Right kidney (tissue), 1 donor: ENCODE measurements at regions not wholly inside any gene's neighbourhood (a gene's known extent, or its start where the extent isn't known, plus 50 kb on each side); places are given as distances from the start of the nearest gene placed in this dataset.

Experiments used
- DNase-seq: peaks from one replicate; pipeline ENCODE4 v3.0.0-alpha.2; 2016

DNA sequence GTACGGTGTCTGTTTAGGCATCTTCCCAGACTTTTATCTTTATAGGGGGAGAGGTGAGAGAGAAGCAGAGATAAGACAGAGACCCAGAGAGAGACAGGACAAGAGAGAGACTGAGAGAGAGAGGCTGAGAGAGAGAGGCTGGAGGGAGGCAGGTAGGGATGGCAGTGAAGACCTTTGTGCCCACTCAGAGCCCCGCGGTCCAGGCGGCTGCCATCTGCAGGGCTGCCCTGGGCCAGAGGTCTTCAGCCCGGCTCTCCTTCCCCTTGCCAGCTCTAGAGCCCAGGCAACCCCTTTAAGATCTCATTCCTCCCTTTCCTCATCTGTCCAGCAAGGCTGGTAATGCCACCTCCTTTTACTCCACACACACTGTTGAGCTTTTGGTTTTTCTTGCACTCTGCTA lies 610.0 kb downstream of the GALR1 start:
- DNase-seq: no peak

DNA sequence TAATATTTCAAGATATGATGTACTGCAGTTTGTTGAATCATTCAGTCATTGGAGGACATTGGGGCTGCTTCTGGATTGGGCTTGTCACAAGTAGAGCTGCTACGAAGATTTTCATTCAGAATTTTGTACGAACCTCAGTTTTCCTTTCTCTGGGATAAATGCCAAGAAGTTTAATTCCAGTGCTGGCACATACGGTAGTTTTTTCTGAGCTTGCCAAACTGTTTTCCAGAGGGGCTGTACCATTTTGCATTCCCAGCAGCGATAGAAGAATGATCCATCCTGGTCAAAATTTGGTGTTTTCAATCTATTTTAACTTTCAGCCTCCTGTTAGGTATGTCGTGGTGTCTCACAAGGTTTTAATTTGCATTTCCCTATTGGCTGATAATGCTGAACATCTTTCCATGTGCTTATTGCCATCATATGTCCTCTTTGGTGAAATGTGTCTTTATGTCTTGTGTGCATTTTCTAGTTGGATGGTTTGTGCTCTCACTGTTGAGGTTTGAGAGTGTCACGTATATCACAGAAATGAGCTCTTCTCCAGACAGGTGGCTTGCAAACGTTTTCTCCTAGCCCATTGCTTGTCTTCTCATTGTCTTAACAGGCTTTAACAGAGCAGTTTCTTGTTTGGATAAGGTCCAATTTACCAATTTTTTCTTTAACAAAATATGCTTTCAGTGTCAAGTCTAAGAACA lies 612.6 kb downstream of the GALR1 start:
- DNase-seq: no peak

DNA sequence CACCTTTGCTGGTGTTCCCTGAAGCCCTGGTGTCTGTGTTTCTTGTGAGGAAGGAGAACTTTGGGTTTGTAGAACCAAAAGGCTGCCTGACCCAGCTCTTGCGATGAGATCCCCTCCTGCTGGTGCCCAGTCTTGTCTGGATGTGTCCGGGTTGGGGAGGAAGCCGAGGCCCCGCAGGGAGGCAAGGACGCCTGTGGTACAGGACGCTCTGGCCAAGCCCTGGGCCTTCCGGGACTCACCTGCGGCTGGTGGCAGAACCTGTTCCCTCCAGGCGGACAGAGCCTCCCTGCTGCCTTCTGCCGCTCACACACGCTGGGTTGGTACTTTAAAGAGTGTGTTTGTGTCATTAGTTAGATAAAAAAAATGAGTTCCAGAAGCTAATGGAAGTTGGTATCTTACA lies 616.2 kb downstream of the GALR1 start:
- no peak for DNase-seq

DNA sequence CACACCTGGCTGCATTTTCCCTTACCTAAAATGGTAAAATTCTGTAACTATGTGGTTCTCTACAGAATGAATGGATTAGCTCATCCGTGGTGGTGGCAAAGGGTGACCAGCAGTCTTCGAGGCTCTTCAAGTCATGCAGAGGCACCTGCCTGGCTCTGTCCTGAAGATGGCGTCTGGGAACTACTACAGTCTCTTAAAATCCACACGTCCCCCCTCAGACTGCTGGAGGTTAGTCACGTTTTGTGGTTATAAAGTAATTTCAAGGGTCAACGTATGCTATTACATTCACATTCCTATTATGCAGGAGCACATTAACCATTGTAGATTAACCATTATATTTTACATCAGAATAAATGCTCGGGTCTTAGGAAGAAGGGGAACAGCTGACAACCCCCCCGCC lies 616.7 kb downstream of the GALR1 start:
- no peak for DNase-seq

DNA sequence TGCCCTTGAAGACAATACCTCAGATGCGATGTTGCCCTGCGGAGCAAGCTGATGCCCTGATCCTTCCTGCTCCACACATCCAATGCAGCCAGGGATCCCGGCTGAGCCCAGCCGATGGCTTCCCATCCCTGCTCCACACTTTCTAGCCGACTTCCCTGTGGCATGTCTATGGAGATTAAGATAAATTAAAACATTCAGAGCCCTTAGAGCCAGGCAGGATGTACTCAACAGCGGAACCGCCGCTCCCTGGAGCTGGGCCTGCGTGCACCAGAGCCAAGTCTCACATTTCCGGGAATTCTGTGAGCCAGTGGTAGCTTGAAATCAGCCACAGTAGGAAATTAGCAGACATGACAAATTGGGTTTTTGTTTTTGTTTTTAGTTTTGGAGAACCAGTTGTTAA lies 620.6 kb downstream of the GALR1 start:
- no peak for DNase-seq

DNA sequence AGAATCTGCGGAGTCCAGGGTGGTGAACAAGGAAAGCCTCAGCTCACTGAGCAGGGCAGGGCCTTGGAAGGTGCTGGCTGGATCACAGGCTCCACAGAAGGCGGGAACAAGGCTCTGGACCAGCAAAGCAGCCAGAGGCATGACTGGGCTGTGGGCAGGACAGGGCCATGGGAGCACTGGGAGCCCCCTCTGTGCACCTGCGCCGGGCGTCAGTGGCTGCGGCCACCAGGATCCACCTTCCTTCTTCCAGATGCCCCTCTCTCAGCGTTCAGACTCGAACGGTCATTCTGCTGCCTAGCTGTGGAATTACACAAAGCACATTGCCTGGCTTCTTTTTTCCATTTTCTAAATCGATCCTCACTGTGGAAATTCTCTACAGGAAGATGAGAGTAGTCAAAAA lies 621.2 kb downstream of the GALR1 start:
- DNase-seq: no peak

DNA sequence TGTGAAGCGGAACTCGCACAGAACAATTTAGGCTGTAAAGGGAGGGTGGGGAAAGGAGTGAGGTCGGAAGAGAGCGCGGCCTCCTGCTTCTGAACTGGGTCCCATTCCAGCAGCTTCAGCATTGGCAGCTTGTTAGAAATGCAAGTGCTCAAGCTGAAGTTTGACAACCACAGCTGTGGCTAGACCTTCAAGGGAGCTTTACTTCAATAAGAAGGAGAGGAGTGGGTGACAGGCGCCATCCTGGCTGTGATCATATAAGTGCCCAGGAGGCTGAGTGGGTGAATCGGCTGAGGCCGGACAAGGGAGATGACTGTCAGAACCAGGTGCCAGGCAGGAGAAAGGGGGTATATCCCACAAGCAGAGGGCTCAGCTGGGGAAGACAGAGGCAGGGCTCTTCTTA lies 622.5 kb downstream of the GALR1 start:
- no peak for DNase-seq

DNA sequence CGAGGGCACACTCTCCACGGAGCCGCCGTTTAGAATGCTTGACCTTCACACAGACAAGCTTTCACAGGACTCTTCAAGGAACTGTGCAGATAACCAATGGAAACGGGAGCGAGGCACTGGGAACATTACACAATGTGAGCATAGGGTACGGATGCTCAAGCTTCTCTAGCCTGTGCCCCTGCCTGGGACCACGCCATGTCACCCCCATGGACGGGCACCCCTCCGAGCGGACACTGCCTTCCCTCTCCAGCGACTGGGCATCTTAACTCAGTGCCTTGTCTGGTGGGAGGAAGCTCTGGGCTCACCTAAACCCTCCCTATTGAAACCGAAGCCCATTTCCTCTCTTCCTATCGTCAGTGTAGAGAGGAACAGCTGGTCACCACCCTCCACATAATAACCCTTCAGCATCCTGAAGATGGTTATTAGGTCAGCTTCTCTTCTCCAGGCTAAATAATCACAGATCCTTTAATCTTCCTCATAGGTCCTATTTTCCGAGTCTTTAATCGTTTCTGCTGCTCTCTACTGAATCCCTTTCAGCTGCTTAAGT lies 626.7 kb downstream of the GALR1 start:
- DNase-seq: no peak

DNA sequence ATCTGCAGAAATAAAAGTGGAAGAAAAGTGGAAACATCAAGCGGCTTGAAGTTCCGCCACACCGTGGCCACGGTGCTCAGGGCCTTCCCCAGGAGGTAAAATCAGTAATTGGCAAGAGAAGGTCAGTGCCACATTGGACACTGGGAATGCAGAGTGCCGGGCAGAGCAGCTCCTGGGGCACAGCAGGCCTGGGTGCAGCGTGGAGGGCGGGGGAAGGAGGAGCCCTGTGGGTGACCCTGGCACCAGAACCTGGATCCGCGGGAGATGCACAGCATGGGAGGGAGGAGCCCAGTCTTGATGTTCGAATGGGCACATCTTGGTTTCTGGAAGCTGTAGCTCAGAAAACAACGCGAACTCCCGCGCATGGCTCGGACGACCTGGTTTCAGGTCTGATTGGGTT lies 630.2 kb downstream of the GALR1 start:
- no peak for DNase-seq

DNA sequence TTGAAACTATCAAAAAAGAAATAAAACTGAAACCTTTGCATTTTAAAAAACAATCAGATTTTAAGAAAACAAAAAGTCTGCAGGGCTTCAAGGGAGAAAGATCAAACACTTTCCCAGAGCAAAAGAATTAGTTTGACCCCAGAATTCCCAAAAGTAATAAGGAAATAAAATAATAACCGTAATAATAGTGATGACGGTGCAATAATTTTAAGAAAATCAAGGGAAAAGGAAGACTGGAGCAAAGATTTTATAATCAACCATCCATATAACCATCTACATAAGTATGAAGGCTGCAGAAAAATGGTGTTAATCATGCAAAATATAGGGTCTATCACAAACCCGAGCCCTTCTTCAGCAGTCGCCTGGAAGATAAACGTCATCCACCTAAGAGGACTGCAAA lies 634.8 kb downstream of the GALR1 start:
- no peak for DNase-seq

DNA sequence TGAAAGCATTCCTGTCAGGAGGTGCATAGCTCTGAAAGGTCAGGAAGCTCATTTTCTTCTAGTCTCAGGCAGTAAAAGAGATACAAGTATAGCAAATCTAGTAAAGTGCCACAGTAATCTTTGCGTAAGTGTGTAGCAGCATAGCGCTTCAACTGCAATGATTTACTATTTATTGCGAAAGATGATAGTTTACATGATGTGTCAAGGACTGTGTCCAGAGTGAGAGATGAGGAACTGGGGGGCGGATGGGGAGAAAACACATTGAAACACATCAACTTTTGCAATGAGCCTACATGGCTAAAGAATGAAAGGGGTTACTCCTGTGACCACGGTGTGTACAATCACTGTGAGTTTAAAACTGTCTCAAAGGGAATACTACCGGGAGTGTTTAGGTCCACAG lies 644.4 kb downstream of the GALR1 start:
- no peak for DNase-seq

DNA sequence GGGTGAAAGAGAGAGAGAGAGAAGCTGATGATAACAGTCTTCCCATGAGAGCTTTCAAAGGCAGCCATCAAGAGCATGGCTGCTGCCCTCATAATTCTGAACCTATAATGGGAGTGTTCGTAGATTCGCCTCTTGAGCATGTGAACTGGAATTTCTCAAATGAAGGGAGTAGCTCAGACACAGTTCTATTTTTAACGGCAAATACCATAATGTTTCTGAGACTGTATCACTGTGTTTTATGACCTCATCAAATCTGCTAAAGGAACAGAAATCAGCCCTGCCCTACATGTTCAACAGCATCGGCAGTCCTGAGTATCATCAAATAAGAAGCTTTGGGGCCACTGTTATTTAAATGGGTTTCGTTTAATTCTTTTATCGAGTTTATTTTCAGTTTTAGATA lies 645.6 kb downstream of the GALR1 start:
- no peak for DNase-seq

DNA sequence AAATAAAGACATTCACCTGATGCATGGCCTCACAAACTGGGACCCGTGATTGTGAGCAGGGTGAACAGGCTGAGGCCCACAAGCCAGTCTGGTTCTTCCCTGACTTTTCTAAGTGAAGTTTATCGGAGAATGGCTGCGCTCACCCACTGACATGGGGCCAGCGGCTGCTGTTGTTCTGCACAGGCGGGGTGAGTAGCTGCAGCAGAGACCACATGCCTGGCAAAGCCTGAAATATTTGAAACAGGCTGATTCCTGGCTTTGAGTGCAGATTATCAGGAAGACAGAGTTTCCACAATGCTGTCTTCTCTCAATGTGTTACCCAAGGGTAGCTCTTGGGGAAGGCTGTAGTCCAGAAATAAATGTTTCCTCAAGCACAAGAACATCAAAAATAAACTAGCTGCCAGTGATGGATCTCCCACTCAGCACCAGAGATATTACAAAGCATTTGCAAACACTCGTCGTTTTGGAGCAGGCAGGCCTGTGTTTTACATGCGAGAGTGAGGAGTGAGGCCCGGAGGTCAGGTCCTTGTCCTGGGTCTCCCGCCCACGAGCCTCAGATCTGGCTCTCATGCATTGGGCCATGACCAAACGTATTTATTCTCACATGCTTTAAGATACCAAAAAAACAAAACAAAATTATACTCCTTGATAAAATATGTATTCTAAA lies 647.1 kb downstream of the GALR1 start:
- DNase-seq: no peak

DNA sequence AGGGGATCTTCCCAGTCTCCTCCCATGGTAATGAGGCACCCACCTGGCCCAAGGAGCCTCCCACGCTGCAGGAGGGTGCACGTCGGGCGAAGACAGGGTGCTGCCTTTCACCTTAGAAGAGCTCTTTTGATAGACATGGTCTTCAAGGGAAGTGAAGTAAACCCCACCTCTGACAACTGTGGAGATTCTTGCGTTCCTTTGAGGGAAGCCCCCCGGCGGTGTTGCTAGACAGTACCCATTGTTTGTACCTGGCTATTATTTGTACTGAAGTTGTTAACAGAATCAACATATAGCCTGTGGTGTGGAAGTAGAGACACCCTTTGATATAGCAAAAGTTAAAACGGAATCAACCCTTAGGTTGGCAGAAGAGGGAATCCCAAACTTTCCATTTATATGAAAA lies 648.0 kb downstream of the GALR1 start:
- no peak for DNase-seq

DNA sequence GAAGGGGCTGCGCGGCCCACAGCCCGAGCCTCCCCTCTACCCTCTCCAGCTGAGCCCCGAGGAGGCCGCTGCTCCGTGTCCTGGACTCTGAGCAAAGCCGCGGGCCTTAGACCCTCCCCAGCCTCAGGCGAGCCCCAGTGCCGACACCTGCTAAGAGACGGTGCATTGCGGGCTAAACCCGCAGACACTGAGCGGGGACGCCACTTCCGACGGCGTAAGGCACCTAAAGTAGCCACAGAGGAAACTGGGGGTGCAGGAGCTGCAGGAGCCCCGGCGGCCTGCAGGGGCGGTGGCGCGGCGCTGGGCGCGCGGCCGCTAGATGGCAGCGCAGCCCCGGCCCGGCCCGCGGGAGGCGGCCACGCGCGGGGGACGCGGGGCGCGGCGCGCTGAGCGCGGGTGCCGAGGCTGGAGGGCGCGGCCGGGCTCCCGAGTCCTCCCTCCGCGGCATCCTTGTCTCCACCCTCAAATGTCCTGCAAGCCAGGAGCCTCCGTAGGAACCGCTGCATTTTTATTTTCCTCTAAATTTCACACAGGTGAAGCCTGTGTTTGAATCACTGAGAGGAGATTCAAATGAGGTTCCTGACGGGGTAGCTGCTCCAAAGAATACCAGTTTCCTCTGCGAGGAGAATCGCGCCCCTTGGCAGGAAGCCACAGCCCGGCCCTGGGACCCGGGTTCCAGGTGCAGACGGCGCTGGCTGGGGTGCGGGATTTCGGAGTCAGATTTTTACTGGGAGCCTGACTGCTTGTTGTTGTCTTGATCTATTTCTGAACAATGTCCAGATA lies 650.5 kb downstream of the GALR1 start:
- DNase-seq: peak; percentile 70

DNA sequence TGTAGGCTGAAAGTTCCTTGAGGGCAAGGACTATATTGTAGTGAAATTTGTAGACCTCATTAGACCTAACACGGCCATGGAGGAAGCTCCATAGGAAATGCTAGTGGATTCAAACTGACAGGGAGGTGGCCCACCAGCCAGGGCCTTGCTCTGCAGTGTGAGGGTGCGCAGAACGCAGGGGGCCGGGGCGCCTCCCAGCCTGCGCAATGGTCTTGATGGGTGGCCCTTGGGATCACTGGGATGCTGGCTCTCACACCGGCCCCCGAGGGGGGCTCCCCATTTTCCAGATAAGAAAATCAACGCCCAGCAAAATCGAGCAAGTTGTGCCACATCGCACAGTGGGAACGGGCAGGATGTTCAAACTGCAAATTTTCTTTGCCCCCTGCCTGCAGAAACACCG lies 655.4 kb downstream of the GALR1 start:
- no peak for DNase-seq

DNA sequence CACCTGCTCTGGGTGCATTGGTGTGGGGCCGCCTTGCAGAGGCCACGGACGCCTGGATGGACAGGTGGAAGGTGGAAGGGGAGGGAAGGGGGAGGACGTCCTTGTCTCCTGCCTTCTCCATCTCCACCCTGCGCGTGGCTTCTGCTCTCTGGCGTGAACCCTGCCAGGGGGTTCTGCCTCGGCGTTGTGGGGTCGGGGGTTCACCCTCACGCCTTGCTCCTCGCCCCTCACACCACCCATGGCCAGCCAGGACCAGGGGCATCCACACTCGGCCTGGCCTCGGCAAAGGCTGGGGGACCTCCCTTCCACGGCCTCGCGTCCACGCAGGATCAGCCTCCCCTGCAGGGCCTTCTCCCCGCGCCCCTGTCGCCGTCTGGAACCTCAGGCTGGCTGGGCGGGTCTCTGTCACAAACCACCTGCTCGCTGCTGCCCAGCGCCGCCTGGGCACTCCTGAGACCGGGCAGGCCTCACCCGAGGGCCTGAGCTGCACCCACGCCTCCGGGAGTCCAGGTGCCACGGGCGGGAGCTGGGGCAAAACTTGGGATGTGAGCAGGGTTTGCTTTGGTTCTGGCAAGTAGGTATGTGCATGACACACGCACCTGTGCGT lies 655.9 kb downstream of the GALR1 start:
- DNase-seq: no peak

DNA sequence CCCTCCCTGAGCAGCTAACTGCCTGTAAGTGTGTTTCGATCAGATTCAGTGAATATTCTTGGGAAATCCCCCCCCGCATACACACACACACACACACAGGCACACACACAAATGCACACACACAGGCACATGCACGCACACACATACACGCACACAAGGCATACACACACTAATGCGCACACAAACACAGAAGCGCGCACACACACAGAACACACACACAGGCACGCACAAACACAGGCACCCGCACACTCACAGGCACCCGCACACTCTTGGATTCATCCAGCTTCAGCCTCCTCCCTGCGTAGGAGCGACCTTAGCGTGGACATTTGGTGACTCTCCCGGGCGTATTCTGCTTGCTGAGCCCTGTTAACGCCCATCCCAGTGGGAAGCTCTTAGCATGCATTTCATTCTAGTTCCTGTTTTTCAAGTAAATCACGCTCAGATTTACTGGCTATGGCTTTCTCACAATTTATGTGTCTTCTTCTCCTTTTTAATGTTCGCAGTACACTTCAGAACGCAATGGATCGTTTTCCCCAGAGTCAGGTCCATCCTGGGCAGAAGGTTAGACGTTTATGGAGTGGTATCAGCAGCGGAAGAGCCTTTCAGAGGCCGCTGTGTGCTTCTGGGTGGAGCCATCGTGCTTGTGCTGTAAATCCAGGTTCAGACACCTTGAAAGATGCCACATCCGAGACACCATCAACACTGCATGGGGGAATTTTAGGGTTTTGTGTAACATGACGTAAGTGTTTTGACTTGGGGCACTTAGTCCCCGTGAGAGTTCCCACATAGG lies 656.6 kb downstream of the GALR1 start:
- DNase-seq: no peak

DNA sequence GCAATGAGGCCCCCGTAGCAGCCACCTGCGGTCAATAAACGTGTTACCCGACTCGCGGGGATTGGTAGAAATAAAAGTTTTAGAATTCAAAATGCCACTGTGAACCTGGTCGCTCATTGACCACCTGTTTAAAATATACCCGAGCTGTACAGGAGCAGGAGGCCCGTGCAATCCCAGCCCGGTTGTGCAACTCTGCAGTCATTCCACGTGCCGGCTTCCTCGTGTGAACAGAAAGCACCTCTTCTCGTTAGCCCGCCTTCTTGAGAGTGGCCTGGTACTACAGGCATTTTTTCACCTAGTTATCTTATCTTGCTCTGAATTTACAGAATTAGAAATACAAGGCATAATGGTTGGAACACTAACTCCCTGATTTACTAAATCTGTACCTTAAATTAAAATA lies 660.7 kb downstream of the GALR1 start:
- no peak for DNase-seq

DNA sequence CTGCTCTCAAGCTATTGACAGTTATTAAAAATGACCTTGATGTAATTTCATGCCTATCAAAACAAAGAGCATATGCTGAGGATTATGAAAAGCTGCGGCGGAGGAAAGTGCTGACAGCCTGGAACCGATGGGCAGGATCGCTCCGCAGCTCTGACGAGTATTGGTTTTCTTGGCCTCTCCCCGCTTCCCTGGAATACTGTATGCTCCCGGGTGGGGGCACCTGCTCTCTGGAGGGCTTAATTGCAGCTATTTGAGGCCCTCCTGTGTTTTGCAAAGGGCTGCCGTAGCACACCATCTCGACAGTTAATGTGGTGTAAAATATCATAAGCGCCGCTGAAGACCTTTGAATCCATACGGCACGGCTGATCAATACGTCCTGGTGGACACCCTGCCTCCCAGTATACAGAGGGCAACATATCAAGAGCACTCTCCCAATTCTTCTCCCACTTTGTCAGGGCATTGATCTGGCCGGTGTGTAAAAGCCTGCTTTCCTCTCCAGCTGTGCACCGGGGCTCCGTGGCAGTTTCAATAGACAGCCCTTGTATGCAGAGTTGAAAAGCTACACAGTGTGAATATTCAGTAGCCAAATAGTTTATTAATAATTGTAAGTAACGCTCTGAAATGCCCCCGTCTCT lies 662.4 kb downstream of the GALR1 start:
- DNase-seq: no peak

DNA sequence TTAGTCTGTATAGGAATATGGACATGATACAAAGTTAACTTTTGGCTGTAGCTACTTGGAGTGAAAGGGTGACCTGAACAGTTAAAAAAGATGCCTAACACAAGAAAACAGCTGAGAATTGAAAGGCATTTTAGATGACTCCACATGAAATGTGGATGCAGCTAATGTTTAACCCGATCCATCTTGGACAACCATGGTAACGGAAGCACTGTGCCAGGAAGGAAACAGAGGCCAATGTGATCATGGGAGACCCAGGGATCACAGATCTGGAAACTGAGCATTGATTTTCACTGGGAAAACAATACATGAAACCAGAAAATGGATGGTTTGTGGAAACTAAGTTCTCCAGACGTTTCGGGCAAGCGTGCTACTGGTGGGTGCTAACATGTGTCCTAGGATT lies 669.1 kb downstream of the GALR1 start:
- DNase-seq: no peak

DNA sequence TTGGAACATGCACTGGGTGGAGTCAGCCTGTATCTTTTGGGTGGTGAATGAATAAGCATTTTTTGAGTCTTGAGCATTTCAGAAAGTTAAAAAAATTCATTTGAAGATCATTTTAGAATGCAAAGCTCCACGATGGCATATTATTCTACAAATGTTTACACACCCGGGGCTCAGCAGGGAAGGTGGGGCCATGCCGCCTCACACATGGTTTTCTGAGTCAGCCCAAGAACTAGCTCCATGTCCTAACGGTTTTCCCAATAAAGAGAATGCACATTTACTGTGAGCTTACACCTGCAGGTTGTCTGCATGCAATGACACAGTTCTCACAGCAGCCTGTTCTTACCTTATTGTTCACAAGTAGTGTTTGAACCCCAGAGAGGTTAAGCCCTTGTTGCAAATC lies 670.3 kb downstream of the GALR1 start:
- no peak for DNase-seq
